MM.1S (cell line): ENCODE measurements at regions not wholly inside any gene's neighbourhood (a gene's known extent, or its start where the extent isn't known, plus 50 kb on each side); places are given as distances from the start of the nearest gene placed in this dataset.

Experiments used
- CTCF ChIP-seq: fragments of 300-600 bp; sonication (generic); IDR thresholded peaks from 2 replicates; pipeline ENCODE4 v1.5.1; 2016; ENCODE audit warnings: antibody characterized with exemption, low read length, mixed read lengths
- EZH2 ChIP-seq: fragments of 300-600 bp; sonication (generic); optimal IDR thresholded peaks from 2 replicates; pipeline ENCODE3; 2017; ENCODE audit warnings: low read depth, mild to moderate bottlenecking, antibody characterized with exemption, low read length, mixed read lengths

- TF ChIP-seq EZH2 (no peak), CTCF (no peak)
These were observed 174.2 kb upstream of the KCNJ16 start for GRCh38 chr17:69900829-69901228.
